ENCODE measurements at regions not wholly inside any gene's neighbourhood (a gene's known extent, or its start where the extent isn't known, plus 50 kb on each side); places are given as distances from the start of the nearest gene placed in this dataset.

GRCh38 chr4:136590440-136590839 lies 941.9 kb downstream of the PCDH18 start:
- no peak for TF ChIP-seq CTCF (conservative IDR thresholded peaks at IDR 0.05; ENCODE audit: low read depth, low read length)
- no peak for TF ChIP-seq EZH2 (IDR thresholded peaks at IDR 0.05; ENCODE audit: low read length, unreplicated experiment)
- TF ChIP-seq EZH2phosphoT487 (IDR thresholded peaks at IDR 0.05; ENCODE audit: borderline replicate concordance, low read length) = no peak
